OCI-LY3 (cell line): ENCODE measurements at regions not wholly inside any gene's neighbourhood (a gene's known extent, or its start where the extent isn't known, plus 50 kb on each side); places are given as distances from the start of the nearest gene placed in this dataset.

Source experiments
- EZH2phosphoT487 ChIP-seq: fragments of 200-600 bp; shearing (Covaris generic); IDR thresholded peaks from 2 replicates; pipeline ENCODE4 v1.6.1; 2018; ENCODE audit warnings: antibody characterized with exemption, mixed run types, low read depth
- TF ChIP-seq, protein P1 (sequence below): fragments of 200-600, 300-600 bp; sonication (generic); IDR thresholded peaks from 2 replicates; pipeline ENCODE4 v1.5.1; 2014; ENCODE audit warnings: antibody characterized with exemption, low read length, low read depth

DNA sequence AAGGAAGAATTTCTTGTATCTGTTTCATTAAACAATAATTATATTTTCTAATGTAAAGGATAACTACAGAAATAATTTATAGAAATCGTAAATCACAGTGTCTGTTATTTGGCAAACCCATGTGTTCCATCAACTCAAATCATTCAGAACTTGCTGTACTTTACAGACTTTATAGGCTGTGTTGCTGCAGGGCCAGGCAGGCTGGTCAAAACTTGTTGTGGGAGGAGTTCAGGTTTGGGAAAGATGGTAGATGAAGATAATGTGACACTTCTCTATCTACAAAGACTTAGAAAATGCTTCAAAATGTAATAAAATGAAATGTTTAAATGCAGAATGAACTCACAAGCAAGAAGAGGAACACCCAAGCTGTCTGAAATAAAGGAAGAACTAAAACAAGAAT lies 183.4 kb downstream of the SEMA6D start:
- TF ChIP-seq, protein P1, sequence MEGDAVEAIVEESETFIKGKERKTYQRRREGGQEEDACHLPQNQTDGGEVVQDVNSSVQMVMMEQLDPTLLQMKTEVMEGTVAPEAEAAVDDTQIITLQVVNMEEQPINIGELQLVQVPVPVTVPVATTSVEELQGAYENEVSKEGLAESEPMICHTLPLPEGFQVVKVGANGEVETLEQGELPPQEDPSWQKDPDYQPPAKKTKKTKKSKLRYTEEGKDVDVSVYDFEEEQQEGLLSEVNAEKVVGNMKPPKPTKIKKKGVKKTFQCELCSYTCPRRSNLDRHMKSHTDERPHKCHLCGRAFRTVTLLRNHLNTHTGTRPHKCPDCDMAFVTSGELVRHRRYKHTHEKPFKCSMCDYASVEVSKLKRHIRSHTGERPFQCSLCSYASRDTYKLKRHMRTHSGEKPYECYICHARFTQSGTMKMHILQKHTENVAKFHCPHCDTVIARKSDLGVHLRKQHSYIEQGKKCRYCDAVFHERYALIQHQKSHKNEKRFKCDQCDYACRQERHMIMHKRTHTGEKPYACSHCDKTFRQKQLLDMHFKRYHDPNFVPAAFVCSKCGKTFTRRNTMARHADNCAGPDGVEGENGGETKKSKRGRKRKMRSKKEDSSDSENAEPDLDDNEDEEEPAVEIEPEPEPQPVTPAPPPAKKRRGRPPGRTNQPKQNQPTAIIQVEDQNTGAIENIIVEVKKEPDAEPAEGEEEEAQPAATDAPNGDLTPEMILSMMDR = no peak
- TF ChIP-seq EZH2phosphoT487 = no peak
